ENCODE measurements at regions not wholly inside any gene's neighbourhood (a gene's known extent, or its start where the extent isn't known, plus 50 kb on each side); places are given as distances from the start of the nearest gene placed in this dataset.

DNA sequence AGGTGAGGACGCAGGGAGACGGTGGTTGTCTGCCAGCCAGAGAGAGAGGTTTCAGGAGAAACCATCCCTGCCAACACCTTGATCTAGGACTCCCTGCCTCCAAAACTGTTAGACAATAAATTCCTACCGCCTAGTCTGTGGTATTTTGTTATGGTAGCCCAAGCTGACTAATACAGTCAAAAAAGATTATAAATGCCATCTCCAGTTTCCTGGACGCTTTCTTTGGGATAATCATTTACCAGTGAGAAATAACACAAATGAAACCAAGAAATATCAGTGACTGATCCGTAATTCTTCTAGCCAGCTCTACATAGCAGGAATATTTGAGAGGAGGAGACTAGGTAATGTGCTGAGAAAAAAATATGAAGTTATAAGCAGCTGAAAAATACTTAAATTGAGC is 707.8 kb upstream of the LMCD1 start:
- no peak for DNase-seq (ENCODE audit: low read depth)

GRCh38 chr3:7798276-7798675 is 703.3 kb upstream of the LMCD1 start:
- no peak for DNase-seq (ENCODE audit: low read depth)

DNA sequence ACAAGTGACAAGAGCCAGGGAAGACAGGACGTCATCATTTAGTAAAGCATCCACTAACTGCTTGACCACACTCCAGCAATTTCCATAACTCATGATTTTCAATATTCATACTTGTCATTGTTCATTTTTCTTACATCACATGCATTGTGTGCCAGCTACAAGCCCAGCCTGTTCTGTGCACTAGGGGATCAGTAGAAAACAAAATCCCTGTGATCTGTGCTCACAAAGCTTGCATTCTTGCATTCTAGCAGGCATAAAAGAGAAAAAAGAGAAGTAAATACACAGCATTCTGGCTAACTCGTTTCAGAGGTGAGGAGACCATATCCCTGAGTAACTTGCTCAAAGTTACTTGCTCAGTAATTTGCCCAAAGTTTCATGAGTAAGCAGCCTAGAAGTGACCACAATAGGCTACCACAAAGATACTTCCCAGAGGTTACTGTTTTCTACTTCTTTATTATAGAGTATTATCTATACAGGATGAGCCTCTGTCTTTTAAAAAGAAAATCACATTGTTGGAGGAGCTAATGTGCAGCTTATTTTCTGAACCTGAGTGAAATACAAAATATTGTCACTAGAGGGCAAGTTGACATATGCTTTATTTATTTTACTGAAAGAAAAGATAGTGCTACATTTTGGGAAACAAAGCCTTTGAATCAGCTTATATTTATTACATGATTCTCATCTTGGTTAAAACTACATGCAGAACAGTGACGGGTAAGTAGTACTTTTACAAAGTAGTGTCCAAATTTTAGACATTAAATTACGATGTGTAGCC is 701.4 kb upstream of the LMCD1 start:
- no peak for DNase-seq (ENCODE audit: low read depth)

DNA sequence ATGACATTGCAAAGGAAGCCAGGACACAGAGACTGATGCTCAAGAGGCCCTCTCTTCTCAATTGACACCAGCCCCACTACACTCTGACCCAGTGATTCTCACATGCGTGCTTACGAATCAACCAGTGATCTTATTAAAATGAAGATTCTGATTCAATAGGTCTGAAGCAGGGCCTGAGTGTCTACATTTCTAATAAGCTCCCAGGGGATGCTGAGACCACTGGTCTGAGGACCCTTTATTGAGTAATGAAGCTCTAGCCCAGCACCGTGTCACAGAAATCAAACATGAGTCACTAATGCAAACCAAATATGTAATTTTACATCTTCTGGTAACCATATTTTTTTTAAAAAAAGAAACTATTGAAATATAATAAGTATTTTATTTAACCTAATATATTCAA is 689.1 kb upstream of the LMCD1 start:
- no peak for DNase-seq (ENCODE audit: low read depth)

DNA sequence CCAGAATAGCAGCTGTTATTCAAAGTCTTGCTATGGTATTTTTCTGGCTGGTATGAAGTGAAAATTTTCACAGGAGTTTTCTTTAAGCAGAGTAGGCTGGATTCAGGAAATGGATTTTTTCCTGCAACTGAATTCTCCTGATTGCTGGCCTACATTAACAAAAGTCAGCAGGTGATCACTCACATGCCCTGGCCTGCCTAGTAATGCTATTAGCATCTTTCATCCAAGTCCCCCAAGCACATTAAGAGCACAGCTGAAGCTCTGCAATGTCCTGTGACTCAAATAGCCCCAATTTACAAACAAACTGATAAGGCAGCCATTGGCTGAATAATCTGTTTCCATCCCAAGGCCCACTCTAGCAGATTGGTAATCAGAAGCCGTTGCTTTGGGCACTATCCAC is 688.3 kb upstream of the LMCD1 start:
- DNase-seq (ENCODE audit: low read depth), result no peak

DNA sequence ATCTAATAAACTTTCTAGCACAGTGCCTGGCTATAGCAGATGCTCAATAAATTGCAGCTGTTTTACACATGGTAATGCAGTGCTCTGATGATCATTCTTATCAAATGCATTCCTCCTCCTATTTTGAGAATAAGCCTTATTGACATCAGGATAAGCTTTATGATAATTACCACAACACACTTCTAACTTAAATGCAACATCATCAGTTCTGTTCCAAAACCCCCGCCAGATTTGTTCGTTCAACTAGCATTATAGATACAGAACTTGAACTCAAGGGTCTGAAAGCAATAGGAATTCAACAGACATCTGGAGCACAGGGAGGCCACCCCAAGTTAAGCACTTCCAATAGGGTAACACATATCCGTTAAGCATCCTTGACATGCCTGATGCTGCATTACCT is 684.4 kb upstream of the LMCD1 start:
- no peak for DNase-seq (ENCODE audit: low read depth)

GRCh38 chr3:7820969-7821368 is 680.7 kb upstream of the LMCD1 start:
- DNase-seq (ENCODE audit: low read depth), result no peak

GRCh38 chr3:7821858-7822257 is 679.8 kb upstream of the LMCD1 start:
- DNase-seq (ENCODE audit: low read depth), result no peak

DNA sequence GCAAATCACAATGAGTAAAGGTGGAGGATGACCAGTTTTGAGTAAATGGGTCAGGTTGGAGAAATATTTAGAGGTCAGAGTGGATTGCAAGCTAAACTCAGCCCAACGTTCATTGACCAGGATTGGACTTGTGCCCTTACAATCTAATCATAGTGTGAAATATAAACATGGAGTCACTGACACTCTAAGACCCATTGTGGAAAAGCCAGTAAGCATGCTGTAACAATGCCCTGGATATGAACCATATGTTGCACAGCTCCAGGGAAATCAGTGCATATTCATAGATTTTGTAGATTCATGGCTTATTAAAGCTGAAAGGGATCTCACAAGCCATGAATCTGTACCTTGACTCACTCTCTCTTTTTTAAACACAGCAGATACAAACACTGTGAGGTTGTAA is 660.2 kb upstream of the LMCD1 start:
- no peak for DNase-seq (ENCODE audit: low read depth)

DNA sequence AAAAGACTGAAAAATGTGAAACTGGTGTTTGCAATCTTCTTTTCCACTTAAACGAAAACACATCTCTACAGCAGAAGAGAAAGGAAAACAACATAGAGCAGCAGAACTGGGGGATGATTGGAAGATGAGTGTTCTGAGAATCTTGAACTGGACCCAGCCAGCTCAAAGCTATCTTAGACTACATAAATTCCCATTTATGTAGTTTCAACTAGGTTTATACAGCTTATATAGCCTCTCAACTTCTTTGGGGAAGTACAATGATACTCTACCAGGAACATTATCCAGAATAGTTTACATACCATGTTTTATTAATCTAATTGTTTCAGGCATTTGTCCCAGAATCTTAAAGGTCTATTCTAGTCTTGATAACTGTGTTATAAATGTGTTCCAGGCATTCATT is 658.2 kb upstream of the LMCD1 start:
- DNase-seq (ENCODE audit: low read depth), result no peak

- DNase-seq (ENCODE audit: low read depth), result no peak
Measured at GRCh38 chr3:7847021-7847420, 654.6 kb upstream of the LMCD1 start.

GRCh38 chr3:7847521-7847920 is 654.1 kb upstream of the LMCD1 start:
- DNase-seq (ENCODE audit: low read depth), result no peak

GRCh38 chr3:7854266-7854665 is 647.4 kb upstream of the LMCD1 start:
- no peak for DNase-seq (ENCODE audit: low read depth)

GRCh38 chr3:7854721-7855120 is 646.9 kb upstream of the LMCD1 start:
- DNase-seq (ENCODE audit: low read depth), result no peak

DNA sequence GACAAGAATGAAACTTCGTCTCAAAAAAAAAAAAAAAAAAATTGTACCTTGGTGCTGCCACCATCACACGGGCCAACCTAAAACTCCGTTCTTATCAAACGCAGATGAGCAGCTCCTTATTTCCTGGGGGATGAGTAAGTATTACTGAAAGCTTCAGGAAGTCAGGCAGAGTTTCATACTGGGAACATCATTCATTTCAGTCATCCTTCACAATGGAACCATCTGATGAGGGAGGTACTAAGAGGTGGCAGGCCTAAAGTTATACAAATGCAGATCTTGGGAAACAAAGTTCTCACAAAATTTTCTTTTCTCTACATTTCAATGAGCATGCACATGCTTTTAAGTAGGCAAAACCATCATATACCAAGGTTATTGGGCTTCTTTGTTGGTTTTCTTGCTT is 636.0 kb upstream of the LMCD1 start:
- no peak for DNase-seq (ENCODE audit: low read depth)

DNA sequence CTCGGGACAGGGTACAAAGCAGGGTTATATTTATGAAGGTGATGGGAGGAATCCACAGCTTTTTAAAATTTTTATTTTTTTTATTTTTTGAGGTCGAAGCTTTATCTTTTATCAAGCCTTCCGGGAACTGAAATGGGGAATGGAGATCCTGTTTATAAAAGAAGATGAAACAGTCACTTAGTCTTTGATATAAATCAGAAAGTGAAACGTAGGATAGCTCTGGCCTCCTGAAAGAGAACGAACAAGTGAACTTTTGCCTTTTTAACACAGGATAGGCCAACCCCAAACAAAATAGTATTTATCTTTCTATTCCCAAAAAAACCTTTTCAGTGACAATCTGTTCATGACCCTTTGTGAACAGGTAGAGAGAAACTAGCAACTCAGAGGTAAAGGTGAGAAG is 634.0 kb upstream of the LMCD1 start:
- no peak for DNase-seq (ENCODE audit: low read depth)

- DNase-seq (ENCODE audit: low read depth), result no peak
Measured at GRCh38 chr3:7871003-7871560, 630.5 kb upstream of the LMCD1 start.

DNA sequence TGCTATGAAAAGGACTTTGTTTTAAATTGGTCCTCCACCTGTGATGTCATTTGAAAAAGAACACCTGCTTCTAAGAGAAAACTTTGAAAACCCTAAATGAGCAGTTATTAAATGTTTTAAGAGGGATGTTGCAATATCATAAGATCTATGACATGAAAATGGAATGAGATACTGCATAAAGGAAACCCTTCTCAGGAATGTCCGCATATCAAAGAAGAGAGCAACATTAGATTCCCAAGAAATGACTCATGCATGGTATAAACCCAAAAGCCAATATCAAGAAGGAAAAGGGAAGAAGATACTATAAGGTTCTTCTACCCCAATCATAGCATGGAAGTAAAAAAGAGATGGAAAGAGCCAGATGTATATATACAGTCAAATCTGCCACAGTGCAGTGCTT is 627.5 kb upstream of the LMCD1 start:
- DNase-seq (ENCODE audit: low read depth), result no peak

GRCh38 chr3:7875925-7876324 is 625.7 kb upstream of the LMCD1 start:
- no peak for DNase-seq (ENCODE audit: low read depth)

DNA sequence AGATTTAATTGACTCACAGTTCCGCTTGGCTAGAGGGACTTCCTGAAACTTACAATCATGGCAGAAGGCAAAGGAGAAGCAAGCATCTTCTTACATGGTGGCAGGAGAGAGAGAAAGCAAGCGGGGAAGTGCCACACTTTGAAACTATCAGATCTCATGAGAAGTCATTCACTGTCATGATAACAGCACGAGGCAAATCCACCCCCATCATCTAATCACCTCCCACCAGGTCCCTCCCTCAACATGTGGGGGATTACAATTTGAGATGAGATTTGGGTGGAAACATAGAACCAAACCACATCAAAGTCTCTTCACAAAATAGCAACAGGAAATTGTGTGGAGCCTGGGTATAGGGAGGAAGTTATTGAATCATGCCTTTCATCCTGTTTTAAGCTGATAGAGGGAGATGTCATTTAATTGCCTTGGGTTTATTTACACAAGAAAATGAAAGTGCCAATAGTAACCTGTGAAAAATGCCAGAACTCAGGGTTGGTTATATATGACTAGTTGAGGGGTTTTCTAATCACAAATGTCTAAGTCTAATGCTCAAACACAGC is 624.8 kb upstream of the LMCD1 start:
- DNase-seq (ENCODE audit: low read depth), result peak; percentile 21

DNA sequence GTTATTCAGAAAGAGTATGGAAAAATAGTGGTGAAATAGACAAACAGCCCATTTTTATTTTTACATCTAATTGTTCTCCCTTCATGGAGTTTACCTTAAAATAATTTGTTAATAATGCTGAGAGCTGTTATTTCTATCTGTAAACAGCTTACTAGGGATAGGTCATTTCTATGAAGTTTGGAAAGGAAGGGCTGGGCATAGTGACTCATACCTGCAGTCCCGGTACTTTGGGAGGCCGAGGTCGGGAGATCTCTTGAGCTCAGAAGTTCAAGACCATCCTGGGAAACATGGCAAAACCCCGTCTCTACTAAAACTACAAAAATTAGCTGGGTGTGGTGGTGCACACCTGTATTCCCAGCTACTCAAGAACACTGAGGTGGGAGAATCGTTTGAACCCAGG is 624.3 kb upstream of the LMCD1 start:
- DNase-seq (ENCODE audit: low read depth), result no peak

DNA sequence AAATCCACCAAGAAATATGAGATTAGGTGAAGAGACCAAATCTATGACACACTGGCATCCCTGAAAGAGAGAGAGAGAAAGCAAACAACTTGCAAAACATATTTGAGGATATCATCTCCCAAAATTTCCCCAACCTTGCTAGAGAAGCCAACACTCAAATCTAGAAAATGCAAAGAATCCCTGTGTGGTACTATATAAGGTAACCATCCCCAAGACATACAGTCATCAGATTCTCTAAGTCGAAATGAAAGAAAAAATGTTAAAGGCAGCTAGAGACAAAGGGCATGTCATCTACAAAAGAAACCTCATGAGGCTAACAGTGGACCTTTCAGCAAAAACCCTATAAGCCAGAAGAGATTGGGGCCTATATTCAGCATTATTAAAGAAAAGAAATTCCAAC is 622.1 kb upstream of the LMCD1 start:
- no peak for DNase-seq (ENCODE audit: low read depth)

GRCh38 chr3:7881946-7882345 is 619.7 kb upstream of the LMCD1 start:
- DNase-seq (ENCODE audit: low read depth), result no peak

DNA sequence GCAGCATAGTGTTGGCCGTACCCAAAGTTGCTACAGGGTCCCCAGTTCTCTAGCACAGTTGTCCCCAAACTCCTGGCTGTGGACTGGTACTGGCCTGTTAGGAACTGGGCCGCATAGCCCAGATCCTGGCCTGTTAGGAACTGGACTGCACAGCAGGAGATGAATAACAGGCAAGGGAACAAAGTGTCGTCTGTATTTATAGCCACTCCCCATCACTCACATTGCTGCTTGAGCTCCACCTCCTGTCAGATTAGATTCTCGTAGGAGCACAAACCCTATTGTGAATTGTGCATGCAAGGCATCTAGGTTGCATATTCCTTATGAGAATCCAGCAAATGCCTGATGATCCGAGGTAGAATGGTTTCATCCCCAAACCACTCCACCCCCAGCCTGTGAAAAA is 604.0 kb upstream of the LMCD1 start:
- DNase-seq (ENCODE audit: low read depth), result no peak

Data from activated T-cell treated with anti-CD3 and anti-CD28 coated beads for 1 hour (primary cell).